HG02642 (cell line): ENCODE measurements at regions not wholly inside any gene's neighbourhood (a gene's known extent, or its start where the extent isn't known, plus 50 kb on each side); places are given as distances from the start of the nearest gene placed in this dataset.

Source experiments
- ATAC-seq: cut with Tn5 transposase; IDR thresholded peaks from one replicate; pipeline ENCODE4 v1.9.1; 2021; ENCODE audit warnings: mild to moderate bottlenecking; ENCODE audit not compliant: unreplicated experiment, poor library complexity

DNA sequence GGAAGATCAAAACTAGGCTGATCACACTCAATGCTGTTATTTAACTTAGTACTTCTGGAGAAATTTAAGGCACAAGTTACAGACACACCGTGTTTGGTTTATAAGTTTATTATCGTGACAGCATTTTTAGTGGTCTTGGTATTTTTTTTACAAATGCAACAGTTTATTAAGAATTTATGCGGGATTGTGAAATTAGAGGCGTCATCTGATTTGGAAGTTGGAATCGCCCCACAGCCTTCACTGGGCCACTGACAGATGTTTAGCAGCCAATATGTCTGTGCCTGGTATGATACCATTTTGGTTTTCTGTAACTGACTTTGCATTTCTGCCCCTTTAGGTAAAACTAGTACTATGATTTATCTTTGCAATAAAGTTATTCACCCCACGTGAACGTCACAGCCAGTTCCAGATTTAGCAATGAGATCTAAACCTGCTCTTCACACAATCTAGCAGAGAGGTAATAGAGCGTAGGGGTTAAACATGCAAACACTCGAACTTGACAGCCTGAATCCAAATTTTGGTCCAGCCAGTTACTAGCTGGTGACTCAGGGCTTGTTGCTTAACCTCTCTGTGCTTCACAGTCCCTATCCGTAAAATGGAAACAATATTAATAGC is 73.2 kb upstream of the SSTR1 start:
- ATAC-seq, result no peak

GRCh38 chr14:38135106-38135867 is 72.4 kb upstream of the SSTR1 start:
- no peak for ATAC-seq

DNA sequence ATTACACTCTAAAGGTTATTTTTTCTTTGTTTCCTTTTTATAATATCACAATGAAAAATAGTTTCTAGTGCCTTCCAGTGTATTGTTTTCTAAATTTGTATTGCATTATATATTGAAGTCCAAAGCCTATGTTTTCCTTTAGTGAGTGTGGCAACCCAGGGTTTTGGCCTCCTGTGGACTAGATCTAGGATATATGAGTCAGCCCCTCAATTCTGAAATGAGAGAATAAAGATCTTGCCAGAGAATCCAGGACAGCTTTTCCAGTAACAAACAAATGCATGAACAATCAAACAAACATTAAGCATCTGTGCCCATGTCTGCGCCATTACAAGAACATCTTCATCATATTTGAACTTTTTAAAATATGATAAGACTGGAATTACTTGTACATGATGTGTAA is 70.7 kb upstream of the SSTR1 start:
- ATAC-seq, result no peak

DNA sequence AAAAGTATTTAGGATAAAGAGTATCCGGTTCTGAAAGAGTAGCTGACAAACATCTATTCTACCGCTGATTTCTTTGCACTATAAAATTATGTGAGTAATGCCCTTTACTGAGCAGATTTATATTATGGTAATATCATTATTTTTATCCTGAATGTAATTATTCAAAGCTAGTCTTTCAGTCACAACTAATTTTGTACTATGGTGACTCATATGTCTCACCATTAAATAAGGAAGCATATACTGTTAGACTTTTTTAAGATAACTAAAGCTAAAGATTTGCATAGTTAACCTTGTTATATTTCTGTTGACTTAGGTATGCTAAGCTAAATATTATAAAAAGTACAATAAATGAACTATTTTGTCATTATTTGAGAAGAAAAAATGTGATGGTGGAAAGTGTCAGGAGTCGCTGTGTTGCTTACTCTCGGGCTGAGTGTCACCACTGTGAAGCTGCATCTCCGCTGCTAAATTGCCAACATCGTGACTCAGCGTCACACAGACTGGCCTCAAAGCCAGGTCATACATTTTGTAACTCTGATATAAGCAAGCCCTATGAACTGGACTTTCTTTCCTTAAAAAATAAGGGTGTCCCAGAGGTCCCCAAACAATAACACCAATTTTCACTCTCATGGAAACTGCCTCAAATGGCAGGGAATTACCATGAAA is 69.1 kb upstream of the SSTR1 start:
- ATAC-seq, result no peak

GRCh38 chr14:38139926-38140325 is 67.8 kb upstream of the SSTR1 start:
- no peak for ATAC-seq

- ATAC-seq, result no peak
These were observed 64.5 kb upstream of the SSTR1 start for GRCh38 chr14:38143170-38143569.

GRCh38 chr14:38143659-38144505 is 63.8 kb upstream of the SSTR1 start:
- no peak for ATAC-seq

- ATAC-seq, result no peak
These were observed 62.6 kb upstream of the SSTR1 start for GRCh38 chr14:38145142-38145541.

DNA sequence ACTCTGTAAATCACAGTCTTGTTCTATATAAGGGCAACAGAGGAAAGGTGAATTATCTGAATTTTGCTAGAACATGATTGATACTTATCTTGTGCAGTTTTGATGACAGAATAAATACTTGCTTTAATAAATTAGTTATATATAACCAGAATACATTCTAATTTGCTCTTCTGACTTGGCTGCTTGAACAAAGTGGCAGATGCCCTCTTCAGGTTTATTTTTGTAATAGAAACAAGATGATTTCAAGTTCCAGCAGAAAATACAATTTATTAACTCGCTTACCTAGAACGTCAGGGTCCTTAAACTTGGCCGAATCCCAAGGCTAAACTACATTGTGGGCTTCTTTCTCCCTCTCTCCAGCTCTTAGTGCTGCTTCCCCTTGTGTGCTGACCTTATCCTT is 57.6 kb upstream of the SSTR1 start:
- ATAC-seq, result no peak
